OCI-LY7 (cell line): ENCODE measurements at regions not wholly inside any gene's neighbourhood (a gene's known extent, or its start where the extent isn't known, plus 50 kb on each side); places are given as distances from the start of the nearest gene placed in this dataset.
"Not testable (repeated sequence)": the region's sequence is repeated elsewhere in the genome, so short reads cannot be mapped to it uniquely, and the experiment has no call there.

Source experiments
- BruUV-seq: library from RNA; stranded (reverse); fragments of 400-500 nt; replicated peaks from 2 replicates; lab custom pipeline; 2021; lab: Mats Ljungman, UMichigan
- CTCF ChIA-PET: fragments of 300-600 bp; sonication (Branson Sonifier 250); formaldehyde crosslinking; loops from one replicate; lab custom pipeline; 2022; ENCODE audit warnings: antibody characterized with exemption; ENCODE audit not compliant: unreplicated experiment; lab: Charles Lee
- POLR2A ChIA-PET: fragments of 300-600 bp; sonication (Branson Sonifier 250); formaldehyde crosslinking; loops from one replicate; lab custom pipeline; 2022; ENCODE audit warnings: antibody characterized with exemption; lab: Charles Lee
- DNase-seq: peaks from one replicate; pipeline ENCODE4 v3.0.0-alpha.2; 2015; ENCODE audit warnings: low spot score
- H2AFZ ChIP-seq: fragments of 200-600 bp; sonication (generic), shearing (Covaris generic); 2 replicates; pipeline ENCODE4 v1.6.1; 2014; ENCODE audit warnings: mild to moderate bottlenecking, antibody characterized with exemption, low read length, moderate library complexity
- H3K27ac ChIP-seq: fragments of 200-600 bp; sonication (generic); 2 replicates; pipeline ENCODE4 v1.5.1; 2014; ENCODE audit warnings: mixed run types, low read depth, mild to moderate bottlenecking, moderate library complexity, low read length, inconsistent platforms; ENCODE audit not compliant: poor library complexity, severe bottlenecking
- H3K36me3 ChIP-seq: fragments of 200-600 bp; sonication (generic); 2 replicates; pipeline ENCODE4 v1.6.1; 2014; ENCODE audit warnings: mild to moderate bottlenecking, antibody characterized with exemption, low read length, moderate library complexity, mixed read lengths; ENCODE audit not compliant: insufficient read depth
- H3K4me1 ChIP-seq: fragments of 200-600 bp; sonication (generic); 2 replicates; pipeline ENCODE4 v1.5.1; 2014; ENCODE audit warnings: mild to moderate bottlenecking, low read length; ENCODE audit not compliant: insufficient read depth, poor library complexity, severe bottlenecking
- H3K4me2 ChIP-seq: fragments of 200-600 bp; sonication (generic); 2 replicates; pipeline ENCODE4 v1.6.1; 2014; ENCODE audit warnings: mild to moderate bottlenecking, low read length
- H3K4me3 ChIP-seq: fragments of 200-600 bp; sonication (generic); 2 replicates; pipeline ENCODE4 v1.5.1; 2014; ENCODE audit warnings: mild to moderate bottlenecking, low read depth, low read length; ENCODE audit not compliant: poor library complexity, severe bottlenecking
- H3K79me2 ChIP-seq: fragments of 200-600 bp; sonication (generic); 2 replicates; pipeline ENCODE4 v1.6.1; 2016; ENCODE audit warnings: low read depth, mild to moderate bottlenecking, low read length, moderate library complexity, mixed read lengths; ENCODE audit not compliant: insufficient read depth
- H3K9me2 ChIP-seq: fragments of 200-600 bp; sonication (generic); 2 replicates; pipeline ENCODE4 v1.6.1; 2016; ENCODE audit warnings: mild to moderate bottlenecking, low read length, mixed read lengths; ENCODE audit not compliant: insufficient read depth
- H3K9me3 ChIP-seq: fragments of 200-600 bp; sonication (generic); 2 replicates; pipeline ENCODE4 v1.6.1; 2014; ENCODE audit warnings: mild to moderate bottlenecking, mixed run types, low read length, mixed read lengths
- H4K20me1 ChIP-seq: fragments of 200-600 bp; sonication (generic); 2 replicates; pipeline ENCODE4 v1.6.1; 2014; ENCODE audit warnings: mild to moderate bottlenecking, antibody characterized with exemption, low read length, moderate library complexity, mixed read lengths; ENCODE audit not compliant: insufficient read depth
- CTCF ChIP-seq: fragments of 200-600 bp; sonication (generic); conservative IDR thresholded peaks from 2 replicates; pipeline ENCODE4 v1.5.1; 2014; ENCODE audit warnings: mild to moderate bottlenecking, antibody characterized with exemption, low read length, moderate library complexity, mixed read lengths
- EZH2phosphoT487 ChIP-seq: fragments of 200-600 bp; sonication (generic); IDR thresholded peaks from 2 replicates; pipeline ENCODE4 v1.6.1; 2018; ENCODE audit warnings: low read depth, borderline replicate concordance, mild to moderate bottlenecking, mixed run types, antibody characterized with exemption, low read length, moderate library complexity, mixed read lengths
- intact Hi-C: fragments of 100-400 bp; cut with micrococcal nuclease; formaldehyde crosslinking; loops from one replicate; pipeline ENCODE4 v1.10.0; 2022; ENCODE audit not compliant: unreplicated experiment

DNA sequence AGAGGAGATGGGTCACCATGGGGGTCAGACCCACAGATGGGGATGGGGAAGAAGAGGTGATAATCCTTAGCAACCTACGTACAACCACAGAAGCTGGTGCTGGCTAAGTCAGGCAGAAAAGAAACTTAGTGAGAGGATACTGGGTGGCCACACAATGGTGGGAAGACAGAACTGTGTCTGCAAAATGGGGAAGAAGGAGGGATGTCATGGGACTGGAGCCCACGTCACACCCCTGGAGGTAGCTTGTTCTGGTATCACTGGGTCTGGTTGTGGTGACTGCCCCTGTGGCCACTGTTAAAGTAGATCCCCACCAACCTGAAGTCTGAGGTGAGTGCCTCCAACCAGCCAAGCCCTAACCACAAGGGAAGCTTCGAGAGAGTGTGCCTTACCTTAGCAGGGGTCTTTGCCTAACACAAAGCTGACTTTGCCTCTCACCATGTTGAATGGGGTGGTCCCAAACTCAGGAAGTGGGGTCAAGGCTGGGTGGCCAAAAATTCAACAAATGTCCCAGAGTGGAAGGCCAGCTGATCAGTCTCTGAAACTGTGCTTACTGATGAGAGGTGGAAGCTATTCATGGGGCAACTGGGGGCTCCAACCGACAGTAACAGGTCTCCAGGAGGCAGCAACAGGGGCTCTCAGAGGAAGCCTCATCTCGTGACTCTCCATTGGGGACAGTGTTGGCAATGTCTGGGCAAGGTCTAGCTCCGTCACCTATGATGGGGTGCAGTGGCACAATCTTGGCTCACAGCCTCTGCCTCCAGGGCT is 64.8 kb upstream of the SLC1A4 start:
- H3K9me2 ChIP-seq = no peaks in the 10 kb centered on the region
- H3K9me3 ChIP-seq = peaks cover 50% of the 10 kb centered on the region
- peak overlapping the region; percentile 59 for H3K27ac ChIP-seq
- TF ChIP-seq EZH2phosphoT487 (no peak), CTCF (no peak)
- intact Hi-C loops = no loop called here
- peaks cover 54% of the 10 kb centered on the region for H3K79me2 ChIP-seq
- ChIA-PET CTCF (no interaction called here), POLR2A (interaction anchor here (0.6 to 3.1 kb wide), 6 partner anchors 13 to 105 kb away, joined by 3 to 23 read pairs (median 4); no protein-coding TSS in a partner anchor)
- H3K4me3 ChIP-seq = no peak overlapping the region
- H4K20me1 ChIP-seq = no peaks in the 10 kb centered on the region
- DNase-seq = no peak
- H3K36me3 ChIP-seq = peaks cover 80% of the 10 kb centered on the region
- H3K4me1 ChIP-seq = peaks cover 41% of the 10 kb centered on the region
- H2AFZ ChIP-seq = no peak overlapping the region
- no TSS peak for BruUV-seq
- no peak overlapping the region for H3K4me2 ChIP-seq

DNA sequence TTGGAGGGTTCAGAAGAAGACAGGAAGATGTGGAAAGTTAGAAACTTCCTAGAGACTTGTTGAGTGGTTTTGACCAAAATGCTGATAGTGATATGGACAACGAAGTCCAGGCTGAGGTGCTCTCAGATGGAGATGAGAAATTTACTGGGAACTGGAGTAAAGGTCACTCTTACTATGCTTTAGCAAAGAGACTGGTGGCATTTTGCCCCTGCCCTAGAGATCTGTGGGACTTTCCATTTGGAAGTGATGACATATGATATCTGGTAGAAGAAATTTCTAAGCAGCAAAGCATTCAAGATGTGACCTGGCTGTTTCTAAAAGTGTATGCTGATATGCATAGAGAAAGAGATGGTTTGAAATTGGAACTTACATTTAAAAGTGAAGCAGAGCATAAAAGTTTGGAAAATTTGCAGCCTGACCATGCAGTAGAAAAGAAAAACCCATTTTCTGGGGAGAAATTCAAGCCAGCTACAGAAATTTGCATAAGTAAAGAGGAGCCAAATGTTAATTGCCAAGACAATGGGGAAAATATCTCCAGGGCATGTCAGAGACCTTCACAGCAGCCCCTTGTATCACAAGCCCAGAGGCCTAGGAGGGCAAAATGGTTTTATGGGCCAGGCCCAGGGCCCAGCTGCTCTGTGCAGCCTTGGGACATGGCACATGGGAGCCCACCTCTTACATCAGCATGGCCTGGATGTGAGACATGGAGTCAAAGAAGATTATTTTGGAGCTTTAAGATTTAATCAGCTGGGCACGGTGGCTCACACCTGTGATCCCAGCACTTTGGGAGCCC is 63.1 kb upstream of the SLC1A4 start:
- POLR2A ChIA-PET = interaction anchor here (0.7 to 1.0 kb wide), 2 partner anchors 11 to 16 kb away, joined by 3 to 5 read pairs; no protein-coding TSS in a partner anchor
- H3K4me3 ChIP-seq, H3K27ac ChIP-seq, H3K4me2 ChIP-seq, H3K9me2 ChIP-seq, DNase-seq, CTCF ChIA-PET, H4K20me1 ChIP-seq, H2AFZ ChIP-seq, BruUV-seq, intact Hi-C loops: not testable (repeated sequence)
- peaks cover 72% of the 10 kb centered on the region for H3K79me2 ChIP-seq
- peaks cover 47% of the 10 kb centered on the region for H3K9me3 ChIP-seq
- peaks cover 56% of the 10 kb centered on the region for H3K4me1 ChIP-seq
- H3K36me3 ChIP-seq = peaks cover 70% of the 10 kb centered on the region

DNA sequence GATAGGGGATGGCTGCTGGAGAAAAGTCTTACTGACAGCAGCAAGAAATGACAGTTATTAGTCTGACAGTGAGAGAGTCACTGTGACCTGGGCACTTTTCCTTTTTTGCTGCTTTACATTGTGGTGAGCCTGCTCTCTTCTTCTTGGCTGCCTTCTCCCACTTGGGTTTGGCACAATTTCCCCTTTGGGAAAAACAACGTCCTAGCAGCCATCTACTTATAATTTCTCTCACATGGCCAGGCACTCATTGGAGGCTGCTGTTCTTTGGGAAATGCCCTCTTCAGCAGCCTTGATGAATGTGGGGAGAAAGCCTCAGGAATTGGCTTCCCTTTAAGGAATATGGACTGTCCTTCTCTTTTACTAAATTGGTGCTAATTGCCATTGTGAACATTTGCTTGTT is 60.4 kb upstream of the SLC1A4 start:
- Histone ChIP-seq H3K9me3 (peaks cover 47% of the 10 kb centered on the region), H4K20me1 (no peaks in the 10 kb centered on the region), H3K4me2 (peak overlapping the region; percentile 76), H3K9me2 (no peaks in the 10 kb centered on the region), H2AFZ (no peak overlapping the region), H3K36me3 (peaks cover 60% of the 10 kb centered on the region), H3K27ac (peak overlapping the region; percentile 19), H3K4me1 (peaks cover 57% of the 10 kb centered on the region), H3K79me2 (peaks cover 69% of the 10 kb centered on the region), H3K4me3 (peak overlapping the region; percentile 8)
- BruUV-seq = no TSS peak
- TF ChIP-seq EZH2phosphoT487 (no peak), CTCF (no peak)
- POLR2A ChIA-PET = interaction anchor here (0.6 to 1.6 kb wide), 2 partner anchors 14 to 143 kb away, joined by 3 to 8 read pairs; no protein-coding TSS in a partner anchor
- CTCF ChIA-PET = no interaction called here
- DNase-seq = no peak
- intact Hi-C loops = no loop called here
